ENCODE measurements at regions not wholly inside any gene's neighbourhood (a gene's known extent, or its start where the extent isn't known, plus 50 kb on each side); places are given as distances from the start of the nearest gene placed in this dataset.

DNA sequence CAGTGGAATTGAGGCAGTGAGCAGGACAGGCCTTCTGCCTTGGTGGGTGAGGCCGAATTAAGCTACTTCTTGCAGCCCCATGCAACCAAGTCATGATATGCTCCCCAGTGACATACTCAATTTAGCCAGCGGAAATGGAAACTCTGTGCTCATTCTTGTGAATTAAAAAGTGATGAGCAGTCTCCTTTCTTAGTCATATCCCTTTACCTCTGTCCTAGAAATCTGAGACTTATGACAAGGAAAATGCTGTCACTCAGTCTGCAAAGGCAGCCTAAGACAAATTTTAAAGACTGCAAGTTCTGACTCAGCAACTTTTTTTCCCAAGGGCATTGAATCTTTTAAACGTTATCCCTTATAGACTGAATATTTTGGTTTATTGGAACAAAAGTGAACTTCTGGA, 218.2 kb downstream of the SH3BP4 start:
- TF ChIP-seq, protein P1, sequence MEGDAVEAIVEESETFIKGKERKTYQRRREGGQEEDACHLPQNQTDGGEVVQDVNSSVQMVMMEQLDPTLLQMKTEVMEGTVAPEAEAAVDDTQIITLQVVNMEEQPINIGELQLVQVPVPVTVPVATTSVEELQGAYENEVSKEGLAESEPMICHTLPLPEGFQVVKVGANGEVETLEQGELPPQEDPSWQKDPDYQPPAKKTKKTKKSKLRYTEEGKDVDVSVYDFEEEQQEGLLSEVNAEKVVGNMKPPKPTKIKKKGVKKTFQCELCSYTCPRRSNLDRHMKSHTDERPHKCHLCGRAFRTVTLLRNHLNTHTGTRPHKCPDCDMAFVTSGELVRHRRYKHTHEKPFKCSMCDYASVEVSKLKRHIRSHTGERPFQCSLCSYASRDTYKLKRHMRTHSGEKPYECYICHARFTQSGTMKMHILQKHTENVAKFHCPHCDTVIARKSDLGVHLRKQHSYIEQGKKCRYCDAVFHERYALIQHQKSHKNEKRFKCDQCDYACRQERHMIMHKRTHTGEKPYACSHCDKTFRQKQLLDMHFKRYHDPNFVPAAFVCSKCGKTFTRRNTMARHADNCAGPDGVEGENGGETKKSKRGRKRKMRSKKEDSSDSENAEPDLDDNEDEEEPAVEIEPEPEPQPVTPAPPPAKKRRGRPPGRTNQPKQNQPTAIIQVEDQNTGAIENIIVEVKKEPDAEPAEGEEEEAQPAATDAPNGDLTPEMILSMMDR (conservative IDR thresholded peaks at IDR 0.05): no peak
- no peak for TF ChIP-seq ZFX (IDR thresholded peaks at IDR 0.05)
